Naive B cell (primary cell): ENCODE measurements at regions not wholly inside any gene's neighbourhood (a gene's known extent, or its start where the extent isn't known, plus 50 kb on each side); places are given as distances from the start of the nearest gene placed in this dataset.
A peak's percentile ranks its signal among the peaks of the same experiment; 100 is the strongest.

Experiments used
- ATAC-seq, 2 donors: fragments of 150-1000 bp; cut with Tn5 transposase; 2 replicates each; pipeline ENCODE4 v1.10.0; 2021; ENCODE audit warnings: low read depth in 2 of 2, mild to moderate bottlenecking in 2 of 2, moderate library complexity in 2 of 2
- DNase-seq: peaks from one replicate; pipeline ENCODE4 v3.0.0; 2022
- H3K27ac Mint-ChIP-seq, 6 donors: one replicate each; pipeline ENCODE4 v1.8.0; 2020 to 2022; ENCODE audit warnings: mild to moderate bottlenecking in 6 of 6, mixed read lengths in 6 of 6, moderate library complexity in 5 of 6, inconsistent platforms in 2 of 6
- H3K27me3 Mint-ChIP-seq, 3 donors: one replicate each; pipeline ENCODE4 v1.8.0; 2021 to 2022; ENCODE audit warnings: mixed read lengths in 3 of 3, mild to moderate bottlenecking in 1 of 3
- H3K36me3 Mint-ChIP-seq, 2 donors: one replicate each; pipeline ENCODE4 v1.8.0; 2020 to 2022; ENCODE audit warnings: mixed read lengths in 2 of 2, inconsistent platforms in 1 of 2, mild to moderate bottlenecking in 1 of 2
- H3K4me1 Mint-ChIP-seq, 3 donors: one replicate each; pipeline ENCODE4 v1.8.0; 2020 to 2022; ENCODE audit warnings: mixed read lengths in 3 of 3, inconsistent platforms in 1 of 3, mild to moderate bottlenecking in 1 of 3, moderate library complexity in 1 of 3
- H3K4me3 Mint-ChIP-seq, 8 donors: one replicate each; pipeline ENCODE4 v1.8.0; 2020 to 2022; ENCODE audit warnings: mild to moderate bottlenecking in 8 of 8, mixed read lengths in 8 of 8, moderate library complexity in 8 of 8, inconsistent platforms in 2 of 8
- H3K9me3 Mint-ChIP-seq, 7 donors: one replicate each; pipeline ENCODE4 v1.8.0; 2020 to 2022; ENCODE audit warnings: mixed read lengths in 7 of 7, mild to moderate bottlenecking in 5 of 7, inconsistent platforms in 2 of 7, moderate library complexity in 1 of 7

GRCh38 chr1:83000286-83000685 is 998.6 kb downstream of the TTLL7 start:
- peaks cover 0 to 2% (median 0%) of the 10 kb centered on the region in 7 donors for H3K9me3 Mint-ChIP-seq
- DNase-seq (no peak), ATAC-seq (no peak)
- H3K4me3 Mint-ChIP-seq = no peak overlapping the region
- no peak overlapping the region for H3K27ac Mint-ChIP-seq
- no peaks in the 10 kb centered on the region for H3K4me1 Mint-ChIP-seq
- no peaks in the 10 kb centered on the region for H3K27me3 Mint-ChIP-seq
- H3K36me3 Mint-ChIP-seq = no peaks in the 10 kb centered on the region

GRCh38 chr1:82995951-82996350 is 1003.0 kb downstream of the TTLL7 start:
- DNase-seq (no peak), ATAC-seq (no peak)
- Mint-ChIP-seq H3K27ac (no peak overlapping the region), H3K4me1 (no peaks in the 10 kb centered on the region), H3K27me3 (no peaks in the 10 kb centered on the region), H3K4me3 (no peak overlapping the region), H3K9me3 (peaks cover 3 to 18% (median 6%) of the 10 kb centered on the region in 7 donors), H3K36me3 (no peaks in the 10 kb centered on the region)

- Mint-ChIP-seq H3K9me3 (peaks cover 3 to 18% (median 6%) of the 10 kb centered on the region in 7 donors), H3K4me3 (no peak overlapping the region), H3K36me3 (no peaks in the 10 kb centered on the region)
Observed at GRCh38 chr1:82994616-82995263, 1004.2 kb downstream of the TTLL7 start.

GRCh38 chr1:82991569-82991968 is 1007.4 kb downstream of the TTLL7 start:
- DNase-seq (no peak), ATAC-seq (no peak)
- H3K4me3 Mint-ChIP-seq = no peak overlapping the region
- H3K4me1 Mint-ChIP-seq = no peaks in the 10 kb centered on the region
- H3K36me3 Mint-ChIP-seq = no peaks in the 10 kb centered on the region
- H3K9me3 Mint-ChIP-seq = peaks cover 3 to 18% (median 6%) of the 10 kb centered on the region in 7 donors
- H3K27ac Mint-ChIP-seq = no peak overlapping the region
- H3K27me3 Mint-ChIP-seq = no peaks in the 10 kb centered on the region

More at GRCh38 chr1:82994616-82995263, 1004.2 kb downstream of the TTLL7 start:
- ATAC-seq (no peak), DNase-seq (no peak)
- H3K4me1 Mint-ChIP-seq = no peaks in the 10 kb centered on the region
- H3K27ac Mint-ChIP-seq = no peak overlapping the region
- H3K27me3 Mint-ChIP-seq = no peaks in the 10 kb centered on the region

DNA sequence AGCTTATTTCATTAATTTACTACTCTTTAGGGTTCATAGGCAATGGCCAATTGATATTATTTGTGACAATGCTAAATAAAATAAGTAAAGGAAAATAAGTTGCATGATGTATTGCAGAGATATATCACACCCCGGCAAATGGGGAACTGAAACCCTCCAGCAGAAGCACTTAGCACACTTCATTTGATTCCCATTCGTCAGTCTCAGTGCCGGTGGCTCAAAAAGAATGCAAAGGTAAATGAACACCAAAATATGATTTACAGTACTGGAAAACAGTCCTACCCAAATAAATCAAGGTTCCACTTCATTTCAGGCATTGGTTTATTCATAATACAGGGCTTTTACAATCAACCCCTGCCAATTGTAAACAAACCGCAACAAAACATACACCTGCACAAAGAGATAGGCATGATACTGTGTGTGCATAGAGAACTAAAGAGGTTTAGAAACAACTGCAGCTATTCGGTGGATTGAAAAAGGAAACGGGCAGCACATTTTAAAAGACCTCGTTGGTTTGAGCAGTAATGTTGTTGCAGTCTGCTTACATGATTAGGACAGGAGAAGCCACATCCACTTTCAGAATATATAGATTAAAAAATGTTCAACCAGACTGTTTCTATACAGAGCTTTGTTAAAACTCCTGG is 1019.2 kb downstream of the TTLL7 start:
- H3K4me3 Mint-ChIP-seq = peak overlapping the region in 6 of 8 donors; percentile 7 to 73 (median 33)
- ATAC-seq (peak; percentile 87 to 92), DNase-seq (peak; percentile 40)
- peaks cover 0 to 3% (median 0%) of the 10 kb centered on the region in 3 donors for H3K27me3 Mint-ChIP-seq
- H3K36me3 Mint-ChIP-seq = no peaks in the 10 kb centered on the region
- H3K4me1 Mint-ChIP-seq = peaks cover 8 to 17% (median 12%) of the 10 kb centered on the region in 3 donors
- H3K9me3 Mint-ChIP-seq = no peaks in the 10 kb centered on the region
- peak overlapping the region in 1 of 6 donors; percentile 6 for H3K27ac Mint-ChIP-seq

- H3K36me3 Mint-ChIP-seq = no peaks in the 10 kb centered on the region
- peaks cover 0 to 3% (median 0%) of the 10 kb centered on the region in 3 donors for H3K27me3 Mint-ChIP-seq
- ATAC-seq (no peak), DNase-seq (no peak)
- H3K27ac Mint-ChIP-seq = peak overlapping the region in 2 of 6 donors; percentile 31 to 45
- no peak overlapping the region for H3K4me3 Mint-ChIP-seq
- H3K4me1 Mint-ChIP-seq = peaks cover 8 to 17% (median 12%) of the 10 kb centered on the region in 3 donors
- H3K9me3 Mint-ChIP-seq = peaks cover 0 to 4% (median 0%) of the 10 kb centered on the region in 7 donors
Observed at GRCh38 chr1:82978461-82979324, 1020.2 kb downstream of the TTLL7 start.

DNA sequence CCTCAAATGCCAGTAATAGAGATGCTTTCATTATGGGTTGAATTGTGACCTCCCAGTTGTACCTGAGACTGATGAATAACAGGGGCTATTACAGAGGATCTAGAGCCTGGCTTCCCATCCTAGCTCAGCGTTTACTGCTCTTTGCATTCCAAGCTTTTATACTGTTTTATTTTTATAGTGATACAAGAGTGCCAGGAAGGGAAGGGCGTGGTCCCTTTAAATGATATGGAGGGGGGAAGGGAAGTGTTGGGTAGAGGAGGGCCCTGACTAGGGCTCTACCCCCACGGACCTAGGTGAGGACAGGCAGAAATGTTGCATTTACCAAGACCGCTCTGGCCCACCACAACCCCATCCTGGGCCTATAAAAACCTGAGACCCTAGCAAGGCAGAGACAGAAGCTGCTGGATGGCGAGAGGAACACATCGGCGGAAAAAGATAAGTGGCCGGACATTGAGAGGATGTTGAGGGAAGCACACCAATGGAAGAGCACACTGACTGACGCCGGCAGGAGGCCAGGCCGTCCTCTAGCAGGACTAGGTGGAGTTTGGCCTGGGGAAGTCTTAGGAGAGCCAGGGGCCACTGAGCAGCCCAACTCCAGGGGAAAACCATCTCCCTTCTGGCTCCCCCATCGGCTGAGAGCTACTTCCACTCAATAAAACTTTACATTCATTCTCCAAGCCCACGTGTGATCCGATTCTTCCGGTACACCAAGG is 1025.9 kb downstream of the TTLL7 start:
- peaks cover 0 to 6% (median 0%) of the 10 kb centered on the region in 3 donors for H3K4me1 Mint-ChIP-seq
- peak overlapping the region in 2 of 6 donors; percentile 43 to 61 for H3K27ac Mint-ChIP-seq
- no peak for ATAC-seq
- no peak for DNase-seq
- peaks cover 0 to 4% (median 0%) of the 10 kb centered on the region in 7 donors for H3K9me3 Mint-ChIP-seq
- H3K36me3 Mint-ChIP-seq = no peaks in the 10 kb centered on the region
- peak overlapping the region in 1 of 8 donors; percentile 31 for H3K4me3 Mint-ChIP-seq
- peaks cover 0 to 3% (median 0%) of the 10 kb centered on the region in 3 donors for H3K27me3 Mint-ChIP-seq

GRCh38 chr1:82969340-82969739 is 1029.6 kb downstream of the TTLL7 start:
- no peaks in the 10 kb centered on the region for H3K27me3 Mint-ChIP-seq
- H3K4me1 Mint-ChIP-seq = peaks cover 0 to 6% (median 0%) of the 10 kb centered on the region in 3 donors

DNA sequence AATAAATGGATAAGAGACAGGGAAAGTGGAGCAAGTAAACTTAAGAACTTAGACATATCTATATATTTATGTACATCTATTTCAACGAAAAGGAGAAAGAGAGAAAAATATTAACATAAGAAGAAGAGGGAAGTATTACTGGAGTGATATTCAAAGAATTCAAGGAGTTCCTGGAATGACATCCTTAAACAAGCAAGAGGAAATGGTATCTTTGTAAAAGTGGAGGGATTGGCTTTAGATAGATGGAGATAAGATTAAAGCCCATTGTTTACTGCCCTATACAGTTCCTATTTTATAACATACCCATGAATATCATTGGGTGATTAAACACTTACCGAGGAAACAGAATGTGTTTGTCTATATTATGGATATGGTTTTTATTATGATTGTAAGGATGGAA is 1036.3 kb downstream of the TTLL7 start:
- Mint-ChIP-seq H3K9me3 (peaks cover 0 to 2% (median 0%) of the 10 kb centered on the region in 7 donors), H3K4me1 (no peaks in the 10 kb centered on the region), H3K27ac (no peak overlapping the region), H3K4me3 (no peak overlapping the region), H3K27me3 (no peaks in the 10 kb centered on the region), H3K36me3 (no peaks in the 10 kb centered on the region)
- DNase-seq (no peak), ATAC-seq (no peak)

More at GRCh38 chr1:82969340-82969739, 1029.6 kb downstream of the TTLL7 start:
- ATAC-seq = no peak
- no peak overlapping the region for H3K27ac Mint-ChIP-seq
- DNase-seq = no peak
- no peak overlapping the region for H3K4me3 Mint-ChIP-seq
- H3K36me3 Mint-ChIP-seq = no peaks in the 10 kb centered on the region
- peaks cover 0 to 4% (median 0%) of the 10 kb centered on the region in 7 donors for H3K9me3 Mint-ChIP-seq

GRCh38 chr1:82950606-82951200 is 1048.2 kb downstream of the TTLL7 start:
- Mint-ChIP-seq H3K9me3 (peaks cover 0 to under 1% (median 0%) of the 10 kb centered on the region in 7 donors), H3K27me3 (peaks cover 0 to under 1% (median 0%) of the 10 kb centered on the region in 3 donors), H3K27ac (no peak overlapping the region), H3K36me3 (peaks cover 0 to under 1% of the 10 kb centered on the region in 2 donors), H3K4me1 (no peaks in the 10 kb centered on the region), H3K4me3 (no peak overlapping the region)
- no peak for DNase-seq
- ATAC-seq = no peak

- Mint-ChIP-seq H3K4me1 (no peaks in the 10 kb centered on the region), H3K4me3 (no peak overlapping the region), H3K9me3 (peaks cover 0 to 4% (median 0%) of the 10 kb centered on the region in 7 donors), H3K27ac (no peak overlapping the region), H3K36me3 (no peaks in the 10 kb centered on the region), H3K27me3 (no peaks in the 10 kb centered on the region)
- no peak for ATAC-seq
- DNase-seq = no peak
Observed at GRCh38 chr1:82948386-82948785, 1050.5 kb downstream of the TTLL7 start.

GRCh38 chr1:82947278-82947677 is 1051.7 kb downstream of the TTLL7 start:
- ATAC-seq (no peak), DNase-seq (no peak)
- Mint-ChIP-seq H3K4me3 (no peak overlapping the region), H3K9me3 (peaks cover 0 to 4% (median 0%) of the 10 kb centered on the region in 7 donors), H3K27ac (no peak overlapping the region), H3K36me3 (no peaks in the 10 kb centered on the region), H3K27me3 (no peaks in the 10 kb centered on the region), H3K4me1 (no peaks in the 10 kb centered on the region)
